RWPE2 (cell line): ENCODE measurements at regions not wholly inside any gene's neighbourhood (a gene's known extent, or its start where the extent isn't known, plus 50 kb on each side); places are given as distances from the start of the nearest gene placed in this dataset.
A peak's percentile ranks its signal among the peaks of the same experiment; 100 is the strongest.

ENCODE experiments used
- ATAC-seq: fragments of 200-7000 bp; cut with Tn5 transposase; 3 replicates; pipeline ENCODE4 v1.9.1; 2021; ENCODE audit warnings: low read depth
- DNase-seq: peaks from one replicate; pipeline ENCODE4 v3.0.0-alpha.2; 2020; ENCODE audit warnings: low spot score
- H3K27ac ChIP-seq: fragments of 450-650 bp; 2 replicates; pipeline ENCODE4 v1.5.1; 2017; ENCODE audit warnings: mild to moderate bottlenecking; ENCODE audit not compliant: poor library complexity, severe bottlenecking
- H3K27me3 ChIP-seq: fragments of 250-450 bp; sonication (Bioruptor Pico); 2 replicates; pipeline ENCODE4 v1.5.1; 2021; ENCODE audit warnings: mild to moderate bottlenecking, moderate library complexity; ENCODE audit not compliant: insufficient read depth, poor library complexity, severe bottlenecking
- H3K36me3 ChIP-seq: fragments of 250-450 bp; sonication (Bioruptor Pico); 2 replicates; pipeline ENCODE4 v1.5.1; 2020; ENCODE audit warnings: low read depth, mild to moderate bottlenecking, moderate library complexity
- H3K4me1 ChIP-seq: fragments of 250-450 bp; sonication (Bioruptor Pico); 2 replicates; pipeline ENCODE4 v1.5.1; 2021; ENCODE audit warnings: mild to moderate bottlenecking, moderate library complexity; ENCODE audit not compliant: insufficient read depth, poor library complexity, severe bottlenecking
- H3K4me3 ChIP-seq: fragments of 250-450 bp; sonication (Bioruptor Pico); 2 replicates; pipeline ENCODE4 v1.5.1; 2021; ENCODE audit warnings: mild to moderate bottlenecking, moderate library complexity; ENCODE audit not compliant: severe bottlenecking
- H3K9me3 ChIP-seq: fragments of 250-450 bp; sonication (Bioruptor Pico); 2 replicates; pipeline ENCODE4 v1.5.1; 2021; ENCODE audit warnings: mild to moderate bottlenecking, moderate library complexity; ENCODE audit not compliant: severe bottlenecking
- TF ChIP-seq, protein P1 (sequence below): fragments of 450-650 bp; IDR thresholded peaks from one replicate; pipeline ENCODE4 v1.5.1; 2017; ENCODE audit warnings: mild to moderate bottlenecking, moderate library complexity; ENCODE audit not compliant: poor library complexity, severe bottlenecking

DNA sequence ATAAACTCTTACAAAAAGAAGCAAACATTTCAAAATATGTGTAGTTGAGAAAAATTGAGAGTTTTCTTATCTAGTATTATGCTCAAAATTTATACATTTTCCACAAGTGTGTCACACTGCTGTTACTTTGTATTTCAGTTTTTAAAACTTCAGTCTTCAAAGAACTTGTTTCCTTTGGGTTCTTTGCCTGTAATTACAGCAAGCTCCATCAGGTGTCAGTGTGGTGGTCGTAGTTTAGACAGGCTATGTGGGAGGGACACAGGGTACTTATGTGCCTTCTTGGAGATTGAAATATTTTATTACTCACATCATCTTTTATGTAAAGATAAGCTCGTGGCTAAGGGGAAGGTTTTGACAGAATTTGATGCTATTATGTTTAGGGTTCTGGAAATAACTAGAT, 360.5 kb downstream of the FGFR2 start:
- Histone ChIP-seq H3K9me3 (no peaks in the 10 kb centered on the region), H3K27ac (no peak overlapping the region), H3K4me3 (no peak overlapping the region), H3K4me1 (no peaks in the 10 kb centered on the region), H3K27me3 (no peaks in the 10 kb centered on the region), H3K36me3 (no peaks in the 10 kb centered on the region)
- DNase-seq: no peak
- TF ChIP-seq, protein P1, sequence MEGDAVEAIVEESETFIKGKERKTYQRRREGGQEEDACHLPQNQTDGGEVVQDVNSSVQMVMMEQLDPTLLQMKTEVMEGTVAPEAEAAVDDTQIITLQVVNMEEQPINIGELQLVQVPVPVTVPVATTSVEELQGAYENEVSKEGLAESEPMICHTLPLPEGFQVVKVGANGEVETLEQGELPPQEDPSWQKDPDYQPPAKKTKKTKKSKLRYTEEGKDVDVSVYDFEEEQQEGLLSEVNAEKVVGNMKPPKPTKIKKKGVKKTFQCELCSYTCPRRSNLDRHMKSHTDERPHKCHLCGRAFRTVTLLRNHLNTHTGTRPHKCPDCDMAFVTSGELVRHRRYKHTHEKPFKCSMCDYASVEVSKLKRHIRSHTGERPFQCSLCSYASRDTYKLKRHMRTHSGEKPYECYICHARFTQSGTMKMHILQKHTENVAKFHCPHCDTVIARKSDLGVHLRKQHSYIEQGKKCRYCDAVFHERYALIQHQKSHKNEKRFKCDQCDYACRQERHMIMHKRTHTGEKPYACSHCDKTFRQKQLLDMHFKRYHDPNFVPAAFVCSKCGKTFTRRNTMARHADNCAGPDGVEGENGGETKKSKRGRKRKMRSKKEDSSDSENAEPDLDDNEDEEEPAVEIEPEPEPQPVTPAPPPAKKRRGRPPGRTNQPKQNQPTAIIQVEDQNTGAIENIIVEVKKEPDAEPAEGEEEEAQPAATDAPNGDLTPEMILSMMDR: no peak
- no peak for ATAC-seq

DNA sequence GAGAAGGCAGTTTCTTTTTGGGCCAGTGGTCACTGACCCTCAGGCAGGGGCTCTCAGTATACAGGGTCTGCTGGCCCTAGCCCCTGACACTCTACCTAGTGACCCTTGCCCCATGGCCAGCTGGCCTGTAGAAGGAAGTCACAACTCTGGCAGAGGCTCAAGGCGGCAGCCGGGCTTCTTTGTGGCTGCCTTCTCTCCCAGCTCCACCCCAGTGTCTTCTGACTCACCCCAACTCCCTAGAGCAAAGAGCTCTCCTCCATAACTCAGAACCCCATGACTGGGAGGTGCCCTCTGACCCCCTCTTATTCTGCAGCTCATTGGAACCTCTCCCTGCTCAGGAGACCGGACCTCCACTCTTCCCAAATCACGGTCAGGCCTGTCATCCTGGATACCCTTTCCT, 358.2 kb downstream of the FGFR2 start:
- no peak overlapping the region for H3K27ac ChIP-seq
- ATAC-seq: 0 out of 3 replicates have a peak, but pooled peaks have one; percentile 29
- H3K9me3 ChIP-seq: no peaks in the 10 kb centered on the region
- H3K36me3 ChIP-seq: no peaks in the 10 kb centered on the region
- H3K27me3 ChIP-seq: no peaks in the 10 kb centered on the region
- DNase-seq: no peak
- TF ChIP-seq, protein P1: no peak
- no peak overlapping the region for H3K4me3 ChIP-seq
- no peaks in the 10 kb centered on the region for H3K4me1 ChIP-seq

DNA sequence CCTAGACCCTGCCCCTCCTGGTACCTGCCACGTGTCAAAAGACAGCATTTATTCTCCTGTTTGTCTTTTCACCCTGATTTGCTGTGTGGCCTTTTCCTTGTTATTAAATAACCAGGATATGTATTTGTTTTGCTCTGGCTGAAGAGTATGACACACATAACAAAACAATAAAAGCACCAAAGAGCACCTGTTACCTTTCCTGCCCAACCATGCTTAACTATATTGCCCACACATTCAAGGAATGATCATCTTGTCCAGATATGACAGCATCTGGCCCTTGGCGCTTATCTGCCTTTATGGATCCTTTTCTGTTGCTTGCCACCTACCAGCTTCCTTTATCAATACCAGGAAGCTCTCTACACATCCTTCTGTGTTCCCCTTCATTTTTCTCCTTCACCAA, 357.7 kb downstream of the FGFR2 start:
- no peaks in the 10 kb centered on the region for H3K27me3 ChIP-seq
- DNase-seq: no peak
- no peaks in the 10 kb centered on the region for H3K9me3 ChIP-seq
- no peak overlapping the region for H3K27ac ChIP-seq
- TF ChIP-seq, protein P1: no peak
- H3K4me3 ChIP-seq: no peak overlapping the region
- no peaks in the 10 kb centered on the region for H3K4me1 ChIP-seq
- no peak for ATAC-seq
- no peaks in the 10 kb centered on the region for H3K36me3 ChIP-seq

DNA sequence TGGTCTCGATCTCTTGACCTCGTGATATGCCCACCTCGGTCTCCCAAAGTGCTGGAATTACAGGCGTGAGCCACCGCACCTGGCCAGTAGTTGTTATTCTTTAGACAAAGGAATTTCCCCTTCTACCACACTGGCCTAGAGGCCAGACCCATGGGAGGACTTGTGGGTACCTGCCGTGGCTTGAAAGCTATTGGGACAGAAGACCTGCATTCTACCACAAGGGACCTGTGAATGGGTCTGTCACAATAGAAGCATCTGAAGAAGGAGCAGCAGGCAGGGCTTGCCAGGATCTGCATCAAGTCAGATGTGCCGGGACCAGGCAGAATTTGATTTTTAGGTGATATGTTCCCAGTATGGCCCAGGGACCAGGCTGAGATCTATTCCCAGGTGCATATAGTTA, 356.9 kb downstream of the FGFR2 start:
- H3K36me3 ChIP-seq: no peaks in the 10 kb centered on the region
- ATAC-seq (no peak), DNase-seq (no peak)
- no peaks in the 10 kb centered on the region for H3K4me1 ChIP-seq
- no peak overlapping the region for H3K4me3 ChIP-seq
- H3K9me3 ChIP-seq: no peaks in the 10 kb centered on the region
- TF ChIP-seq, protein P1: no peak
- no peak overlapping the region for H3K27ac ChIP-seq
- no peaks in the 10 kb centered on the region for H3K27me3 ChIP-seq

DNA sequence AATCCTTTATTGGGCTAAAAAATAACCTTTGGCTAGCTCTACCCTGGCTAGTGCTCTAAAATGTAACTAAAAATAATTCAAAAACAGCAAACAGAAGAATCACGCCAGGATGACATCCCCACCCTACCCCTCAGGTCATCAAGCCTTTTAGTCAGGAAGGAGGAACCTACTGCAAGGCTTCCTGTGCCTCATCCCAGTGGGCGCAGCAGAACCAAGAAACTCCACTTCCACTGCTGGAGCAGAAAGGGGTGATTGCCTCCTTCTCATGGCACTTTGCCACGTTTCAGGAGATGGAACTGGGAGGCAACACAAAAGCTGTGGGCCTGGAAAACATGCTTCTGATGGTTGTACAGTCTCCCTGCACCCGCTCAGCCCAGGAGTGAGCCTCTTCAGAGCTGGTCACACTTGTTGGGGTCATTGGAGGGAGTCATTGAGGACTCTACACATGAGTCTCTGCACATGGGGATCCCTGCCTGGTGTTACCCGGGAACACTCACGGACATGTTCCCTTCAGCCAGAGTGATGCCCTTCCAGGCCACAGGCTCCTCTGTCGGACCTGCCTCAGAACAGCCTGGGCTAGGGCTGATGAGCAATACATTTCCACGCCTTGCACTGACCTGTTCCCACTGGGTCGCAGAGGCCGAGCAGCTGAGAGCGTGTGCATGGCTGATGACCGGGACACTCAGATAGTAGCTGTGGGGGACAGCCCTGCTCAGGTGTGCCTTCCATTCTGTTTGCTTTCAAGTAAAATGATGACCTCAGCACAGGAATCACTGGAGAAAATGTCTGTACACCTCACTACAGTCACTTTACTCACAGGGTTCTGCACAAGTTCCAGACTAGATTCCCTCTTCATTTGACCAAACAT, 355.3 kb downstream of the FGFR2 start:
- no peak overlapping the region for H3K4me3 ChIP-seq
- H3K27me3 ChIP-seq: no peaks in the 10 kb centered on the region
- ATAC-seq (no peak), DNase-seq (no peak)
- H3K9me3 ChIP-seq: no peaks in the 10 kb centered on the region
- H3K4me1 ChIP-seq: no peaks in the 10 kb centered on the region
- TF ChIP-seq, protein P1: no peak
- H3K27ac ChIP-seq: no peak overlapping the region
- no peaks in the 10 kb centered on the region for H3K36me3 ChIP-seq
